GM12873 (cell line): ENCODE measurements at regions not wholly inside any gene's neighbourhood (a gene's known extent, or its start where the extent isn't known, plus 50 kb on each side); places are given as distances from the start of the nearest gene placed in this dataset.

Experiments
- TF ChIP-seq, protein P1 (sequence below): IDR thresholded peaks from 2 replicates; pipeline ENCODE4 v1.5.1; 2012; ENCODE audit warnings: low read depth, mild to moderate bottlenecking, moderate library complexity, low read length, control low read depth; ENCODE audit not compliant: insufficient read depth; ENCODE audit errors: missing control alignments

DNA sequence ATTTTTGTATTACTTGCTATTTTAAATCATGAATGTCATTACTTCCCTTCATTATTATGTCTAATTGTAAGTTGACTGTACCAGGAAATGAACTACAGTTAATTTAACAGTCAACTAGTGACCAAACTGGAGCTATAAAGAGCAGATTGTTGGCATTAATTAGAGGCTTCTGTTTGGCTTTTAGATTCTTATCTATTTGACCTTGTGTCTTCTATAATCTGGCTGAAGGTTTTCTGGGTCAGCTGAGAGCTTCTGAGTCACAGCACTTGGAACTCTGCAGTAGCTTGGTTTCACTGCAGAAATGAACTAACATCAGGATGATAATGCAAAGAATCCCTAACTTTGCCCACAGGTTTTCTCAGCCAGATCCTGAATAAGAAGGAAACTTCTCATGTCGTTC lies 169.2 kb upstream of the LEF1 start:
- TF ChIP-seq, protein P1, sequence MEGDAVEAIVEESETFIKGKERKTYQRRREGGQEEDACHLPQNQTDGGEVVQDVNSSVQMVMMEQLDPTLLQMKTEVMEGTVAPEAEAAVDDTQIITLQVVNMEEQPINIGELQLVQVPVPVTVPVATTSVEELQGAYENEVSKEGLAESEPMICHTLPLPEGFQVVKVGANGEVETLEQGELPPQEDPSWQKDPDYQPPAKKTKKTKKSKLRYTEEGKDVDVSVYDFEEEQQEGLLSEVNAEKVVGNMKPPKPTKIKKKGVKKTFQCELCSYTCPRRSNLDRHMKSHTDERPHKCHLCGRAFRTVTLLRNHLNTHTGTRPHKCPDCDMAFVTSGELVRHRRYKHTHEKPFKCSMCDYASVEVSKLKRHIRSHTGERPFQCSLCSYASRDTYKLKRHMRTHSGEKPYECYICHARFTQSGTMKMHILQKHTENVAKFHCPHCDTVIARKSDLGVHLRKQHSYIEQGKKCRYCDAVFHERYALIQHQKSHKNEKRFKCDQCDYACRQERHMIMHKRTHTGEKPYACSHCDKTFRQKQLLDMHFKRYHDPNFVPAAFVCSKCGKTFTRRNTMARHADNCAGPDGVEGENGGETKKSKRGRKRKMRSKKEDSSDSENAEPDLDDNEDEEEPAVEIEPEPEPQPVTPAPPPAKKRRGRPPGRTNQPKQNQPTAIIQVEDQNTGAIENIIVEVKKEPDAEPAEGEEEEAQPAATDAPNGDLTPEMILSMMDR: no peak

DNA sequence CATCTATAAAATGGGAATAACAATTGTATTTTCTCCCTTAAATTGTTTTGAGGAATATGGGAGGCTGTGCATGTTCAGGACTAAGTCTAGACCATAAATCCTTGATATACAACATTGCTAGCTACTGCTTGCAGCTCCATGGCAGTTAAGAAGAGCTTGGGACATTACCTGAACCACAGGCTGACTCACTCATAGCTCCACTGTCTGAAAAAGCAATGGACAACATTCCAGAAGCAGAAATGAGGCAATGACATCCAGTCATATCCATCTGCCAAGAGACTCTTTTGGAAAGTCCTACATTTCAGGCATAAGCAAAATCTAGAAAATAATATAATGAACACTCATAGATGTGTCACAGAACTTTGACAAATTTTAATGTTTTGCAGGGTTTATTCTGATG lies 167.3 kb upstream of the LEF1 start:
- TF ChIP-seq, protein P1: no peak

DNA sequence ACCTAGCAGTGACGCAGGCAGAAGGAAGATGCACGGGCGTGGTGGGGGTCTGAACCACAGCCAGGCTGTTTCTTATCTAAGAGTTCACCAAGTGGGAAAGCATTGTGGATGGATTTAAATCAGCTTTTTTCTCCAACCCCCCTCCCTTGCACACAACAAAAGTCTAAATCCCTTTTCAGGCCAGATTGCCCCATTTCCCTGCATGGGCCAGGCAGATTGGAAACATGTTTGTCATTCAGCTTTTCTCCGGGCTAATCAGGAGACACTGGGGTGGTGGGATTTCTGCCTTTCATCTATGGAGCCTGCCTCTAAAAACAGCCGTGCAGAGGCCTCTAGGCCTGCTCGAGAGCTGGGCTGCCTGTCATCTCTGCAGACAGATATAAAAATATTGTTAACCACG lies 166.3 kb upstream of the LEF1 start:
- TF ChIP-seq, protein P1: no peak

DNA sequence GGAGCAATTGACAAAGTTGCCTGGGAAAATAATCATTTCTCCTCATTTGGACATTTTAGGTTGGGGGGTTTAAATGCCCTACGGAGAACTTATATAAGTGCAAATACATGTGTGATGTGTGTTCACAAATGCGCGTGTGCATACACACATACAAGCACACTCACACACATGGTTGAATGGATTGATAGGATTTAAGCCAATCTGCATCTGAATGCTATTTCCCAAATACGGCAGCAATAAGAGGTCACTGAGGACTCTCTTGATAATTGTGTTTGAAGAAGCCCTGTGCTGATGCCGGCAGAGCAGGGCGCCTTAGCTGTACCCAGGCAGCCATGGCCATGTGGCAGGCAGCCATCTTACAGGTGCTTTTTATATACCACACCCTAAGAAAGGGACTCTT lies 165.3 kb upstream of the LEF1 start:
- TF ChIP-seq, protein P1: no peak

DNA sequence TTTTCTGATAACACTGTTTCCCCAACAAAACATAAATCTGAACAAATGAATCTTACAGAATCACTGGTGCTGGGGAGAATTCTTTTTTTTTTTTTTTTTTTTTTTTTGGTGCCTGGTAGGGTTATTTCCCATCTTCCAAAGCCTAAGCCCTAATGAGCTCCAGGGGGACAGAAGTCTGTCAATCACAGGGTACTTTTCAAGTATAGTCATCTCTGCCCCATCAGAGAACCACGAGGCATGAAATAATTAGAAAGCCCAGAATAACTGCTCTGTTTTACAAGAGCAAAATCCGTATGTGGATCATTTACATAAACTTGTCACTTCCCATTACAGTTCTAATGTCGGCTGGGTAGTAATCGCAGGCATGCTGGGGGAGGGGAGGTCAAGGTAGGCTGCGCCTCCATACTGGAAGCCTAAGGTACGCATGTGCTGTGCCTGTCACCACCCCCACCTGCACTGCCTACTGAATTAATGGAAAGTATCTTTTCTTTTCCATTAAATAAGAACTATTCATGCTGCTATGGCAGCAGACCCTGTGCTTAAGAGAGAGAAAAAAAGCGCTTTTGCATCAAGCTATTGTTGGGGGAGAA lies 164.7 kb upstream of the LEF1 start:
- TF ChIP-seq, protein P1: no peak

DNA sequence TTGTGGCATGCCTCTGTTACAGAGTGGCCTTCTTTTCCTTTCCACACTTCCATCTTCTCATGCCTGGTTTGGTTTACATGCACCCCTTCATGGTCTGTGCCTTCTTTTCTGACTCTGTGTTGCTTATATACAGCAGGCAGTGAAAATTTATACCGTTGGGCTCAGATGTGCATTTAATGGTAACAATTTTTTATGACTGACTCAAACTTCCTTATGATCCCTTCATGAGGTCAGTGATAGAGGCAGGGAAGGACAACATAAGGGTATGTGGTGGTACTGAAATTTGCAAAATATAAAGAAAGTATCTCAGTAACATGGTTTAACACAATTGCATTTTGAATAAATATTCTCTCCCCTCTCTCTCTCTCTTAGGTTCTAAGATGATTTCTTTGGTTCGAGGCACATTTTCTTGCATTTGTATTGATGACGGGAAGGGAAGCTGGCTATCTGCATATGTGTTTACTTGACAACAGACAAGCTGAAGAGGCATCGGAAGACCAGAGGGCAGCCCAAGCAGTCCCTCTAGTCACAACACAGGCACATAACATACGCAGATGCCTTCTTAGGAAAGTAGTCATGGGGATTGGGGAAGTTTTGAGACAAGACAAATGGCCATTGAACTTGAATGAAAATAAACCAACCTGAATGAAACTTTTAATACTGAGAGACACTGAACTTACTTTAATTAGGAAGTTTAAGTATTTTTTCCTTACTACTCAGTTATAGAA lies 163.3 kb upstream of the LEF1 start:
- TF ChIP-seq, protein P1: no peak

DNA sequence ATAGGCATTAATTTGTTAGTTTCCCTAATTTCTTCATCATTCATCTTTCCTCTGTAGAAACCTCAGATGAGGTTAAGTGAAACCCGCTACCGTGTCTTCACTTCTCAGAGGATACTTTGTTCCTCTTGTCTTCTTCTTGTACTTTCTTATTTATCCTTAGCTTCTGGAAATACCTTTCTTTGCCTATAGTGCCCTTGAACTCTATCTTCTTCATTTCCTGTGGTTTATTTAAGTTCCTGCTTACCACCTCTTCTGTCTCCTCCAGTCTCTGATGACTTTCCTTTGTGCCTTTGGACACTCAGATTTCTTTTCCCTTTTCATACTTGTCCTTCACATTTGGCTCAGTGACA lies 159.6 kb upstream of the LEF1 start:
- TF ChIP-seq, protein P1: no peak
